ENCODE measurements at regions not wholly inside any gene's neighbourhood (a gene's known extent, or its start where the extent isn't known, plus 50 kb on each side); places are given as distances from the start of the nearest gene placed in this dataset.

- no peak for TF ChIP-seq POLR2A (IDR thresholded peaks at IDR 0.05)
- no peak for TF ChIP-seq CTCF (IDR thresholded peaks at IDR 0.05)
Measured at GRCh38 chr10:2908851-2909630, 158.3 kb upstream of the PFKP start.
